ENCODE measurements at regions not wholly inside any gene's neighbourhood (a gene's known extent, or its start where the extent isn't known, plus 50 kb on each side); places are given as distances from the start of the nearest gene placed in this dataset.
"Not testable (repeated sequence)": the region's sequence is repeated elsewhere in the genome, so short reads cannot be mapped to it uniquely, and the experiment has no call there.

- no peak for DNase-seq
Measured at GRCh38 chr2:185891403-185891802, 152.8 kb downstream of the FSIP2 start.

DNA sequence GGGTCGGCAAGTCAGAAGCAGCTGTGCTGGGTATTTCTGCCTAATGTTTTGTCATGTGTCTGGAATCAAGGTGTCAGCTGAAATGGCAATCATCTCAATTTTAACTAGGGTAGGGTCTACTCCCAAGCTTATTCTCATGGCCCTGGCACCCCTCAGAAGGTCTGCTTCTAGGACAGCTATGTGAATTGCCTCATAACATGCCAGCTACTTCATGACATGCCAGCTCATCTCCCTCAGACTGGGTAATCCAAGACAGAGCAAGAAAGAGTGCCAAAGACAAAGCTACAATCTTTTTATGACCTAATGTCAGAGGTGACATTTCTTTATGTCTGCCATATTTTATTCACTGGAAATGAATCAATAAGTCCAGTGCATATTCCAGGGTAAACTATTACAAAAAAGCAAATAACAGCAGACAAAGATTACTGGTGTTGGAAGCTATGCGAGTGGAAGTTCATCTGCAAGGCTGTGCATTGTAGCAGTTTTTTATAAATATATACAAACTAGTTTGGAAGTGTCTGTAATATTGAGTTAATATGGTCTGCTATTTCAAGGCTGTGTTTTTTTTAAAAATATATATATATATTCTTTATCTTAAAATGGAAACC, 153.3 kb downstream of the FSIP2 start:
- DNase-seq = no peak

DNA sequence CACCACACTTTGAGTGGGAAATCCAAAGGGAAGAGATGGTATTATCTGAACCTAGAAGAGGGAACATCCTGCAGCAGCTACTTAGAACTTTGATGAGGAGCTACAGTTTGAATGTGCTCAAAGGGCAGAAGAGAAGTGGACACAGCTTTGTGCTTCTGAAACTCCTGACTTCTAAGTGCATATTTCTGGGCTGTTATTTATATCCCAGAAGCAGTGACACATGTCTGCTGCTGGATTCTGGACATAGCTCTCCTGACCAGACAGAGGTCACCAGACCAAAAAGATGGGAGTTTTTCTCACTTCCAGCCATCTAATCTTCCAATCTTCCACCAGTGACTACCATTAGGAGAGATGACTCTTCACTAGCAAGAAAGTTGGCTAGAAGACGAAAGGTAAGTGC, 153.9 kb downstream of the FSIP2 start:
- DNase-seq = no peak

DNA sequence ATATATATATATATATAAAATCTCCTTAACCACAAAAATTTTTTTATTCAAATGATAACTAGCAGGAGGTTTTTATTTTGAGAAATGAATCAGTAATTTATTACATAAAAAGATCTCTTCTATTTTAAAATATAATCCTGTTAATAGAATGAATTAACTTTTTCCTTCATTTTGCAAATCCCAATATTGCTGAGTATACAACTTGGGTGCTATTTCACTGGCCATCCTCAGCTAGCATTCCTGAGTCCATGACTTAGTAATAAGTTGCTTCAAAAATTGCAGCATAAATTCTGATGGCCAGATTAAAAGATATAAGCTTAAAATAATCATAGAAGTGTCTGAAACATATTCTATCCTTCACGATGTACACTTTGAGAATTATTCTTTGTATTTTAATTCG, 155.6 kb downstream of the FSIP2 start:
- no peak for DNase-seq

GRCh38 chr2:185895828-185896693, 157.5 kb downstream of the FSIP2 start:
- DNase-seq = no peak

- no peak for DNase-seq
Measured at GRCh38 chr2:185899366-185899765, 160.8 kb downstream of the FSIP2 start.

DNA sequence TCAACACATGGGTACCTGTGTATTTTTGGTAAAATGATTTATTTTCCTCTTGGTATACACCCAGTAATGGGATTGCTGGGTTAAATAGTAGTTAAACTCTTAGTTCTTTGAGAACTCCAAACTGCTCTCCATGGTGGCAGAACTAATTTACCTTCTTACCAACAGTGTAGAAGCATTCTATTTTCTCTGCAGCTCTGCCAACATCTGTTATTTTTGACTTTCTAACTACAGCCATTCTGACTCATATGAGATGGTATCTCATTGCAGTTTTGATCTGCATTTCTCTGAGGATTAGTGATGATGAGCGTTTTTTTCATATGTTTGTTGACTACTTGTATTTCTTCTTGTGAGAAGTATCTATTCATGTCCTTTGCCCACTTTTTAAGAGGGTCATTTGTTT, 180.6 kb downstream of the FSIP2 start:
- DNase-seq = no peak

- DNase-seq = no peak
Measured at GRCh38 chr2:185921048-185921756, 182.6 kb downstream of the FSIP2 start.

- no peak for DNase-seq
Measured at GRCh38 chr2:185934232-185934631, 195.6 kb downstream of the FSIP2 start.

GRCh38 chr2:185939858-185940257, 201.3 kb downstream of the FSIP2 start:
- no peak for DNase-seq

- no peak for DNase-seq
Measured at GRCh38 chr2:185942855-185943254, 204.3 kb downstream of the FSIP2 start.

DNA sequence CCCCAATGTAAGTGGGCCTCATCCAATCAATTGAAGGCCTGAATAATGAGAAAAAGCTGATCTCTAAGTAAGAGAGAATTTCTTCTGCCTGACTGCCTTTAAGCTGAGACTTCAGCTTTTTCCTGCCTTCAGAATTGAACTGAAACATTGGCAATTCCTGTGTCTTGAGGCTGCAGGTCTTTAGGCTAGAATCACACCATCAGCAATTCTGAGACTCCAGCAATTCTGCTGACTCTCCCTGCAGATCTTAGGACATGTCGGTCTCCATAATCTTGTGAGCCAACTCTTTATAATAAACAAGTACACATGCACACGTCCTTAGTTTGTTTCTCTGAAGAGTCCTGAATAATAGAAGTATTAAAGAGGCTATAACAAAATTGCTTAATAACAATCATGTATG, 209.1 kb downstream of the FSIP2 start:
- DNase-seq = no peak

GRCh38 chr2:185952100-185952499, 213.5 kb downstream of the FSIP2 start:
- DNase-seq = no peak

DNA sequence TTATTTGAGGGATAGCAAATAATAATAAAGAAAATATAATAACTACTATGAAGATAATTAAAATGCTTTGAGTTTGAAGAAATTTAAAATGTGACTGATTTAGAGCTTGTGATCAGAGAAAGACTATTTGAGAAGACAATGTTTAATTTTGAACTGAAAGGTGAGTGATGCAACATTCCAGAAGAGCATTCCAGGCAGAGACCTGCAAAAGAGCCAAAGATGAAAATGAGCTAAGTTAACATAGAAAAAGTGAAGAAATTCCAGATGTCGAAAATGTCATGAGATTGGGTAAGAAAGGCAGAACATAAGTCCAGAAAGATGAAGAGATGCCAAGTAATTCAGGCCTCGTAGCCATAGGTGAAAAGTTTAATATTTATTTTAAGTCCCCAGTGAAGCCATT, 215.8 kb downstream of the FSIP2 start:
- DNase-seq = no peak

DNA sequence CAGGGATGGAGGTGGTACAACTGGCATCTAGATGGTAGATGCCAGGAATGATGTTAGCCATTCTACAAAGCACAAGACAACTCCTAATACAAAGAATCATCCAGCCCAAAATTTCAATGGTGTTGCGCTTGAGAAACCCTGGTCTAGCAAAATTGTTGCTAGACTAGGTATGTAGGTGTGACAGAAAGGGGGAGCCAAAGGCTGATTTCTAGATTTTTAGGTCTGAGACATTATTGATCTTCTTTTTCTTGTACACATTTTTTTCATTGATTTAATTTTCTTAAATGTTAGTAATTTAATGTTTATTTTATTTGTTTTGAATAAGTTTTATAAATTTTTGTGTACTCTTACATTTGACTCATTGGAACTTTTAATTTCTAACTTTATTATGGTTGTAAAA, 216.4 kb downstream of the FSIP2 start:
- DNase-seq = no peak

GRCh38 chr2:185967335-185967734, 228.7 kb downstream of the FSIP2 start:
- no peak for DNase-seq

DNA sequence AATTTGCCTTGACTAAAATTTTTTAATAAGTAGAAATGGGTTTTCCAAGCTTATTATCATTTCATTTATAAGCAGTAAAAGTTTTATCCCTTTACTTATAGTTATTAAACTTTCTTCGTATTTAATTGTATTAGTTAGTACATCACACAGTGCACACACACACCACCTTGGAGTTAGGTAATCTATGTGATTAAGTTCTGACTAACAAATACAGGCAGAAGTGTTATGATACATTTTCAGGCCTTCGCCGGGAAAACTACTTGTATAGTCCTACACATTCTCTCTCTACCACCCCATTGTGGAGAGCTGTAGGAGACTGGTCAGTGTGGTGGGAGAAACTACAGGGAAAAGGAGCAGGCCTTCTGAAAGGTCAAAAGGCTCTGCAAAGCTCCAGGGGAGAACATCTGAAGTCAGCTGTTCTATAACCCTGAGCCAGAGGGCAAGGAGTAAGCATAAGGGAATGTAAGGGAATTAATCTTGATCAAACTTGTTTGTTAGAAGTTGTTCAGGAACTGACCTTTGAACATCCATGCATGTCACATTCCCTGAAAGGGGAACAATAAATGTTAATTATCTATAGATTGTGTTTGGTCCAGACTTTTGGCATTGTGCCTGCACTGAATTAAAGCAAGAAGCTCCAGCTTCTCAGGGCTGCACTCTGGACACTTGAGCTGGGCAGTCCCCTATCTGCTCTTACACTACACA, 231.7 kb downstream of the FSIP2 start:
- DNase-seq = no peak

DNA sequence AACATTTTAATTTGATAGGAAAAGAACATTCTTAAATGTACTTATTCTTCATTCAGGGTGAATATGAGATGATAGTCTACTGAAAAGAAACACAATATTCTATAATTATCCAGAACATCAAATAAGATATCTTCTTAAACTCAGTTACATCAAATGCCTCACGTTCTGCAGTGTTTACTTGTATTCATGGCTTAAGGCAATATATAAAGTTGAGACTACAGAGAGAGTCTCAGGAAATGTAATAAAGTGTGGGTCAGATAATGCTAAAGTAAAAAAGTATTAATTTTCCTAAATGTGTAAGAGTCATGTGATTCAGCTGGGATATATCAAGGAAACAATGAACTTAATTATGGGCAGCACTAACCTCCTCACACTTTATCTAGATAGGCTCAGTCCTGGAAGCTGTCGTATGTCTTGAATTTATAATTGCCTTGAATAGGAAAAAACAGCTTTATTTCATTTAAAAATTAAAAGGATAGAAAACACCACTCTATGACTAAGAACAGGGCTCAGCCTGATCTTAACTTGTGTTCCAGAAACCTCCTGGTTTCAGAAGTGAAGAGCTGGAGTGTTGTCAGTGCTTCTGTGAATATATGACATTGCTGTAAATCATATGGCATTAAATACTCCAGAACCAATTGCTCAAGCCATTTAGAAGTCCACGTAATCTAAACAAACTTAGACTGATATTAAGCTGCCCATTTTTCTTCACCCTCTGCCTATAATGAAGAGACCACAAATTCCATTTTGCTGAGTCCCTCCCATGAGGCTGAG, 240.2 kb downstream of the FSIP2 start:
- DNase-seq = no peak

GRCh38 chr2:185979546-185980071, 241.0 kb downstream of the FSIP2 start:
- DNase-seq = no peak

GRCh38 chr2:185980944-185981343, 242.3 kb downstream of the FSIP2 start:
- DNase-seq = no peak

- no peak for DNase-seq
Measured at GRCh38 chr2:185984670-185985069, 246.1 kb downstream of the FSIP2 start.

GRCh38 chr2:185988907-185989306, 250.3 kb downstream of the FSIP2 start:
- DNase-seq = not testable (repeated sequence)
